ENCODE measurements at regions not wholly inside any gene's neighbourhood (a gene's known extent, or its start where the extent isn't known, plus 50 kb on each side); places are given as distances from the start of the nearest gene placed in this dataset.

DNA sequence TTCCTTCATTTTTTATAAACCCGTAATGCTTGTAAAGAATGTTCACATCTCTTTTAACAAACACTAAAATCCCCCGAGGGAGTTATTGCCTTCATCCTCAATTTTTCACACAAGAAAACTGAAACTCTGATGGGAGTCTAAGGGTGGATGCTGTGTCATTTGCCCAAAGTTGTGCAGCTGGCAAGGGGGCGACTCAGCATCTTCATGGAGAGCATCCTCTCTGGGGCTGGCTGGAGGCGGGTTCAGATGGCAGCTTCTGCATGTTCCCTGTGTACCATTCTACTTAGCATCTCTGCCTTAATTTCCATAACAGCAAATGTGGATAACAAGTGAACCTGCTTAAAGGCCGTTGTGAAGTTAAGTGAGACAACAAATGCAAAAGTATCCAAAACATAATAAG is 256.4 kb downstream of the IRS2 start:
- no peaks in the 10 kb centered on the region for H3K4me1 ChIP-seq (ENCODE audit: control insufficient read depth in 3 of 3, insufficient read depth in 2 of 3, low read depth in 1 of 3, low read length in 2 of 3)
- no peak for FAIRE-seq
- no peak overlapping the region for H3K4me3 ChIP-seq (ENCODE audit: low read depth in 1 of 3, low read length in 3 of 3)

GRCh38 chr13:109521719-109522118 is 264.7 kb downstream of the IRS2 start:
- 95 to 97% (median 96%) methylated on average over 21 of the region's 21 CpGs for WGBS, 3 donors

More for the DNA sequence above, 256.4 kb downstream of the IRS2 start:
- Histone ChIP-seq H3K36me3 (ENCODE audit: control insufficient read depth in 3 of 3, insufficient read depth in 2 of 3, low read depth in 1 of 3, low read length in 3 of 3) (no peaks in the 10 kb centered on the region), H3K27ac (ENCODE audit: low read depth in 1 of 3, low read length in 2 of 3) (no peak overlapping the region), H3K9me3 (ENCODE audit: control insufficient read depth in 2 of 2, insufficient read depth in 1 of 2, low read depth in 1 of 2, low read length in 1 of 2) (no peaks in the 10 kb centered on the region), H3K27me3 (ENCODE audit: control insufficient read depth in 3 of 3, insufficient read depth in 3 of 3, low read length in 3 of 3) (peaks cover 0 to 6% (median 0%) of the 10 kb centered on the region in 3 donors)
- WGBS, 3 donors = 86 to 89% (median 88%) methylated on average over 5 of the region's 5 CpGs
- no peak for DNase-seq

GRCh38 chr13:109517517-109517916 is 268.9 kb downstream of the IRS2 start:
- Histone ChIP-seq H3K27ac (ENCODE audit: low read depth in 1 of 3, low read length in 2 of 3) (no peak overlapping the region), H3K4me1 (ENCODE audit: control insufficient read depth in 3 of 3, insufficient read depth in 2 of 3, low read depth in 1 of 3, low read length in 2 of 3) (no peaks in the 10 kb centered on the region), H3K4me3 (ENCODE audit: low read depth in 1 of 3, low read length in 3 of 3) (no peak overlapping the region), H3K27me3 (ENCODE audit: control insufficient read depth in 3 of 3, insufficient read depth in 3 of 3, low read length in 3 of 3) (no peaks in the 10 kb centered on the region), H3K9me3 (ENCODE audit: control insufficient read depth in 2 of 2, insufficient read depth in 1 of 2, low read depth in 1 of 2, low read length in 1 of 2) (no peaks in the 10 kb centered on the region), H3K36me3 (ENCODE audit: control insufficient read depth in 3 of 3, insufficient read depth in 2 of 3, low read depth in 1 of 3, low read length in 3 of 3) (no peaks in the 10 kb centered on the region)
- FAIRE-seq (no peak), DNase-seq (no peak)

More at GRCh38 chr13:109521719-109522118, 264.7 kb downstream of the IRS2 start:
- no peaks in the 10 kb centered on the region for H3K9me3 ChIP-seq (ENCODE audit: control insufficient read depth in 2 of 2, insufficient read depth in 1 of 2, low read depth in 1 of 2, low read length in 1 of 2)
- FAIRE-seq (no peak), DNase-seq (no peak)
- peaks cover 0 to 8% (median 0%) of the 10 kb centered on the region in 3 donors for H3K27me3 ChIP-seq (ENCODE audit: control insufficient read depth in 3 of 3, insufficient read depth in 3 of 3, low read length in 3 of 3)
- H3K4me3 ChIP-seq (ENCODE audit: low read depth in 1 of 3, low read length in 3 of 3) = no peak overlapping the region
- H3K36me3 ChIP-seq (ENCODE audit: control insufficient read depth in 3 of 3, insufficient read depth in 2 of 3, low read depth in 1 of 3, low read length in 3 of 3) = no peaks in the 10 kb centered on the region
- H3K27ac ChIP-seq (ENCODE audit: low read depth in 1 of 3, low read length in 2 of 3) = no peak overlapping the region
- H3K4me1 ChIP-seq (ENCODE audit: control insufficient read depth in 3 of 3, insufficient read depth in 2 of 3, low read depth in 1 of 3, low read length in 2 of 3) = no peaks in the 10 kb centered on the region

GRCh38 chr13:109516186-109516585 is 270.2 kb downstream of the IRS2 start:
- FAIRE-seq (no peak), DNase-seq (no peak)
- H3K4me1 ChIP-seq (ENCODE audit: control insufficient read depth in 3 of 3, insufficient read depth in 2 of 3, low read depth in 1 of 3, low read length in 2 of 3) = no peaks in the 10 kb centered on the region
- no peaks in the 10 kb centered on the region for H3K27me3 ChIP-seq (ENCODE audit: control insufficient read depth in 3 of 3, insufficient read depth in 3 of 3, low read length in 3 of 3)
- H3K9me3 ChIP-seq (ENCODE audit: control insufficient read depth in 2 of 2, insufficient read depth in 1 of 2, low read depth in 1 of 2, low read length in 1 of 2) = no peaks in the 10 kb centered on the region
- H3K36me3 ChIP-seq (ENCODE audit: control insufficient read depth in 3 of 3, insufficient read depth in 2 of 3, low read depth in 1 of 3, low read length in 3 of 3) = no peaks in the 10 kb centered on the region
- WGBS, 3 donors = 61 to 67% (median 64%) methylated on average over 4 of the region's 4 CpGs
- H3K4me3 ChIP-seq (ENCODE audit: low read depth in 1 of 3, low read length in 3 of 3) = no peak overlapping the region
- H3K27ac ChIP-seq (ENCODE audit: low read depth in 1 of 3, low read length in 2 of 3) = no peak overlapping the region

DNA sequence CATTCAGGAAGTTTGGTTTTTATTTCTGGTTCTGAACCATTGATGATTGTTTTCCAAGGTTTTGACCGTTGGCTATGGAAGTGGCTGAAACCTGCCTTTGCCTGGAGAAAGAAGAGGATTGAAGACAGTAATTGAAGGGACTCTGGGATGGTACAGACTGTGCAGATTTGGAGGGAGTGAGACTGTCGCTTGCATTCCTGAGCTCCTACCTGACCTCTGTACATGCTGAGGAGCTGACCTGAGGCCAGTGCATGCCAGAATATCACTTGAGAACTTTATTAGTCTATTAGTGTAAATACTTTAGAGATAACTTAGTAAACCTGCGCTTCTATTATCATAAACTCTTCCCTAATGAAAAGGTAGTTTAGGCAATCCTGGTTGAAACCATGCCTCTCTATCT is 276.4 kb downstream of the IRS2 start:
- H3K9me3 ChIP-seq (ENCODE audit: control insufficient read depth in 2 of 2, insufficient read depth in 1 of 2, low read depth in 1 of 2, low read length in 1 of 2) = peaks cover 0 to 6% of the 10 kb centered on the region in 2 donors
- WGBS, 3 donors = 41 to 62% (median 50%) methylated on average over 3 of the region's 3 CpGs
- no peak for FAIRE-seq
- DNase-seq = peak in 1 of 2 donors; percentile 23
- H3K36me3 ChIP-seq (ENCODE audit: control insufficient read depth in 3 of 3, insufficient read depth in 2 of 3, low read depth in 1 of 3, low read length in 3 of 3) = no peaks in the 10 kb centered on the region
- no peaks in the 10 kb centered on the region for H3K4me1 ChIP-seq (ENCODE audit: control insufficient read depth in 3 of 3, insufficient read depth in 2 of 3, low read depth in 1 of 3, low read length in 2 of 3)
- H3K4me3 ChIP-seq (ENCODE audit: low read depth in 1 of 3, low read length in 3 of 3) = no peak overlapping the region
- H3K27ac ChIP-seq (ENCODE audit: low read depth in 1 of 3, low read length in 2 of 3) = no peak overlapping the region
- H3K27me3 ChIP-seq (ENCODE audit: control insufficient read depth in 3 of 3, insufficient read depth in 3 of 3, low read length in 3 of 3) = peaks cover 0 to 5% (median 0%) of the 10 kb centered on the region in 3 donors

DNA sequence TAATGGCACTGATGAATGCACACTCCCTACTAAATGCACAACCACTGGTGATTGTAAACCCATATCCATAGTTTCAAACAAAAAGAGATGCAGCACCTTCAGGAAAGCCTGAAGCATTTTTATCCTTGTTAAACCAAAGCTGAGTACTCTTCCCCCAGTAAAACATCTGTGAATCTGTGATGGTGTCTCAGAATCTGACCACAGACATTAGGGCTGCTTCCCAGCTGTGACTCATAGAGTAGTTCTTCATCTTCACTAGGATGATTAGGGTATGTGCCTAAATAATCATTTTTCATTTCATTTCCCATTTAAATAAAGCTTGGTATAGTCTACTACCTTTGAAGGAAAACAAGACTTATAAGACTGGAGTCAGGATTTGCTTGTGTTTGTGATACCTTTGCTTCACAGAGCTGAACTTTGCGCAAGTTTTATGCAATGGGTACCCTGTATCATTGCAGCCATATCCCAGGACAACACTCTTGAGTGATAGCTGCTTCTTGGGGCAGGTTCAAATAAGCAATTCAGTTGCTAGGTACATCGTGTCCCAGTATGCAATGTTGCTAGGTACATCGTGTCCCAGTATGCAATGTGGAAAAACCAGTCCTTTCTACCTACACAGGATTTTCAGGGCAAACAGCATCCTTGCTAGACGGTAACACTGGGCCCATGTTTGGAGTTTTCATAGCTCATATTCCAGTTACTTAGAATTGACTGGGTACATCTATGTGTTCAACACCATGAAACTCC is 277.1 kb downstream of the IRS2 start:
- H3K36me3 ChIP-seq (ENCODE audit: control insufficient read depth in 3 of 3, insufficient read depth in 2 of 3, low read depth in 1 of 3, low read length in 3 of 3) = no peaks in the 10 kb centered on the region
- peak in 1 of 2 donors; percentile 12 for DNase-seq
- H3K27ac ChIP-seq (ENCODE audit: low read depth in 1 of 3, low read length in 2 of 3) = no peak overlapping the region
- FAIRE-seq = no peak
- H3K9me3 ChIP-seq (ENCODE audit: control insufficient read depth in 2 of 2, insufficient read depth in 1 of 2, low read depth in 1 of 2, low read length in 1 of 2) = peaks cover 0 to 6% of the 10 kb centered on the region in 2 donors
- peaks cover 0 to 5% (median 0%) of the 10 kb centered on the region in 3 donors for H3K27me3 ChIP-seq (ENCODE audit: control insufficient read depth in 3 of 3, insufficient read depth in 3 of 3, low read length in 3 of 3)
- no peak overlapping the region for H3K4me3 ChIP-seq (ENCODE audit: low read depth in 1 of 3, low read length in 3 of 3)
- 54 to 72% (median 62%) methylated on average over 4 of the region's 4 CpGs for WGBS, 3 donors
- H3K4me1 ChIP-seq (ENCODE audit: control insufficient read depth in 3 of 3, insufficient read depth in 2 of 3, low read depth in 1 of 3, low read length in 2 of 3) = no peaks in the 10 kb centered on the region

DNA sequence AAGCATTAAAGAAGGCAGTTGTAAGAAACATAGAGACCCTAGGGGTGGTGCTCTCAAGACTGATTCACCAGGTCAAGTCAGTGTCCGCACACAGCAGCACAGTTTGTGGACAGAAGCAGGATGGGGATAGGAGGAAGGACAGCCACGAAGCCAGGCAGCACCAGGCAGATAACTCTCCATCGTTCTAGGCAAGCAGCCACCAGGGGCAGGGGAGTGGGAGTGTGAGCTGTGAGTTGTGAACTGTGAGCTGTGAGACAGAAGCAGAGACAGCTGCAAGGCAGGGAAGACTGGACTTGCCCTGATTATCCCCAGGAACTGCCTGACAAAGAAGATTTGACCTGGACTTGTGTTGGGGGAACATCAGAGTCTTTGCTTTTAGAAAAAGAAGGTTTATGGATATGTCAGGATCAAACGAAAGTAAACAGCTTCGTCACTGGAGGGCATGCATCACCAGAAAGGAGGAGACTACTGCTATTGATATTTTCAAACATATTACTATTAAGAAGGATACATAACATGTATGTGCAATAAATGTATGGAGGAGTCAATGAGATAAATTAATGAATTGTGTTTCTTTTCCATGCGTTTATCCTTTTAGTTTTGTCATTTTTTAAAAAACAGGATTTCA is 286.1 kb downstream of the IRS2 start:
- Histone ChIP-seq H3K4me1 (ENCODE audit: control insufficient read depth in 3 of 3, insufficient read depth in 2 of 3, low read depth in 1 of 3, low read length in 2 of 3) (no peaks in the 10 kb centered on the region), H3K27ac (ENCODE audit: low read depth in 1 of 3, low read length in 2 of 3) (no peak overlapping the region), H3K27me3 (ENCODE audit: control insufficient read depth in 3 of 3, insufficient read depth in 3 of 3, low read length in 3 of 3) (peaks cover 0 to 3% (median 0%) of the 10 kb centered on the region in 3 donors), H3K4me3 (ENCODE audit: low read depth in 1 of 3, low read length in 3 of 3) (no peak overlapping the region), H3K9me3 (ENCODE audit: control insufficient read depth in 2 of 2, insufficient read depth in 1 of 2, low read depth in 1 of 2, low read length in 1 of 2) (no peaks in the 10 kb centered on the region), H3K36me3 (ENCODE audit: control insufficient read depth in 3 of 3, insufficient read depth in 2 of 3, low read depth in 1 of 3, low read length in 3 of 3) (no peaks in the 10 kb centered on the region)
- WGBS, 3 donors = 42 to 50% (median 45%) methylated on average over 6 of the region's 6 CpGs
- DNase-seq (no peak), FAIRE-seq (no peak)

GRCh38 chr13:109497917-109498316 is 288.5 kb downstream of the IRS2 start:
- H3K4me1 ChIP-seq (ENCODE audit: control insufficient read depth in 3 of 3, insufficient read depth in 2 of 3, low read depth in 1 of 3, low read length in 2 of 3) = no peaks in the 10 kb centered on the region
- WGBS, 3 donors = 88 to 93% (median 90%) methylated on average over 10 of the region's 10 CpGs
- FAIRE-seq (no peak), DNase-seq (no peak)
- H3K4me3 ChIP-seq (ENCODE audit: low read depth in 1 of 3, low read length in 3 of 3) = no peak overlapping the region
- peaks cover 0 to 3% (median 0%) of the 10 kb centered on the region in 3 donors for H3K27me3 ChIP-seq (ENCODE audit: control insufficient read depth in 3 of 3, insufficient read depth in 3 of 3, low read length in 3 of 3)
- no peak overlapping the region for H3K27ac ChIP-seq (ENCODE audit: low read depth in 1 of 3, low read length in 2 of 3)
- H3K36me3 ChIP-seq (ENCODE audit: control insufficient read depth in 3 of 3, insufficient read depth in 2 of 3, low read depth in 1 of 3, low read length in 3 of 3) = no peaks in the 10 kb centered on the region
- H3K9me3 ChIP-seq (ENCODE audit: control insufficient read depth in 2 of 2, insufficient read depth in 1 of 2, low read depth in 1 of 2, low read length in 1 of 2) = no peaks in the 10 kb centered on the region

All from small intestine (tissue), 7 donors.